ENCODE measurements at regions not wholly inside any gene's neighbourhood (a gene's known extent, or its start where the extent isn't known, plus 50 kb on each side); places are given as distances from the start of the nearest gene placed in this dataset.
A peak's percentile ranks its signal among the peaks of the same experiment; 100 is the strongest.

DNA sequence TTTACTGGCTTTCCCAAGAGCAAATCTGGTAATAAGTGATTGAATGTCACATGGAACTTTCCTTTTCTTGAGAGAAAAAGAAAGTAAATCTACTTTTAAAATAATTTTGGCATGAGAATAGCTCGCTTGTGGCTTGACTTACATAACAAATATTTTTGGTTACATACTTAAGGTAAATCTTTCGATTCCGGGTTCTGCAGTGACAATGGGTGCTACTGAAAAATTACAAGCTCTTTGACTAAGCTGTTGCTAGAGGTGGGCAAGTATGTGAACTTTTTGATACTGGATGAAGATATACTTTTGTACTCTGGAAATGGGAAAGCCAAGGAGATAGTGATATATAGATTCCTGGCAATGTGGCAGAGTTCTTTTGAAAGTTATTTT is 51.9 kb upstream of the OTOL1 start:
- DNase-seq, result no peak

DNA sequence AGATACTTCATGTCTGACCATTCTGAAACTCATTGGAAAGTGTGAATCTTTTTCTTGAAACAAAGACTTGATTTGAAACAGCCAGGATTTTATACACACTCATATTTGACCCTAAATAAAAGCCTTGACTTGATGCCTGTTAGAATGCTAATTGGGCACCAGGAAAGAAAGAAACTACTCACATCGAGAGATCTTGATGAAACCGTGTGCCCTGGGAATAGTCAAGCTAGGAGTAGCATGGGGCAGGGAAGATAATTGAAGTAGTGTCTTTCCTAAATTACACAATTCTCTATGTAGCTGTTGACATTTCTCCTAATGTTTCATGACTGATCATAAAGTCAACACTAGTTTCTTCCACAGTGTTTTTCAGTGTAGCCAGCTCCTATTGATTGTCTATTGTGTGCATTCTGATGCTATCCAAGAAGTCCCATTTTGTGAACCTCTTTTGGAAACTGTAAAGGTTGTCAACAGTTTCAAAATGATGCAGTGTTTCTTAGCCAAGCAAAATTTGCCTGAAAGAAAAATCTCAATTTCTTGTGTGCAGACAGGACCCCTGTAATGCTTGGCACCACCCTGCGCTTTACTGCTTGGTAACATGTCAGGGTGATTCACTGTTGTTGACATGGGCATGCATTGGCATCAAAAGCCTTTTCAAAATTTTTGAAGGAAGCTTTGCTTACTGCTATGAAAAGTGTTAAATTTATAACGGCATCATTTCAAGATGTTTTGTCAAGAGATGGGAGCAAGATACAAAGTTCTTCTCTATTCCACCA is 52.5 kb upstream of the OTOL1 start:
- DNase-seq, result no peak

DNA sequence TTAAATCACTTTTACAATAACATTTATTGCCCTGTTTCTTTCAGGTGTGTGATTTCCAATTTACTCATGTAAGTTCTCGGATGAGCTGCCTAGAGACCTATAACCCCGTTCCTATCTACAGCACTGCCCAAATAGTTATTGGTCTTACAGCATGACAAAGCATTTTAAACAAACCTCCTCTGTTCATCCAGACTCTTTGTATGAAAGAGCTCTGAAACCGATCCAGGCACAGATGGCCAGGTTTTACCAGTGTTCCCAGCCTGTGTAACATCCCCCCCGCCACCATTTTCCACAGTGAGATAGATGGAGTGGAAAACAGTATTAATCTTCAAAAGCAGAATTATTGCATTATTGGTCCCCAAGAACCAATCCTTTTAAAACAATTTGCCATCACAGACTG is 59.0 kb upstream of the SPTSSB start:
- no peak for DNase-seq

DNA sequence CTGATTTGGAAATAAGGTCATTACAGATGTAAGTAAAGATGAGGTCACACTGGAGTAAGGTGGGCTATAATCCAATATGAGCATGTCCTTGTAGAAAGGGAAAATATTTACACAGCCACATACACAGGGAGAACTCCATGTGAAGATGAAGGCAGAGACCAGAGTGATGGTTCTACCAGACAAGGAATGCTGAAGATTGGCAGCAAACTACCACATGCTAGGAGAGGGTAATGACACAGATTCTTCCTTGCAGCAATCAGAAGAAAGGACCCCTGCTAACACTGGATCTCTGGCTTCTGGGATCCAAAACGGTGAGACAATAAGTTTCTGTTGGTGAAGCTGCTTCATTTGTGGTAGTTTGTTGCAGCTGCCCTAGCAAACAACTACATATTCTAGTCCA is 56.0 kb upstream of the SPTSSB start:
- DNase-seq, result no peak

DNA sequence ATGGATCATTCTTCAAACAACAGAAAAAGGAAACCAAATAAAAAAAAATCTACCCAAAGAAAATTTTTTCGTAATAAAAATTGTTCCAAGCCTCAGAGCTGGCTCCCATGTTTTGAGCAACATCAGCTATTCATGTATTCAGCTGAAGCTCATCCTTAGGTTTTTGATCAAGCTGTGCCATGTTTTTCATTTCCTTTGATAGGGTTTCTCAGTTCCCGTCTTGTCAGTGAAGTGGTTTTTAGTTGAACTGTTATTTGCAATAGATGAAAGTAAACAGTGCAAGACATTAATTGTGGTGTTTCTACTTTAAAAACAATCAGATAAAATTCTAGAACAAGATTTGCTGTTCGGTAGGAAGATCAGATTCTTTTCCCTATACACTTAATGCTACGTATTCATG is 55.4 kb upstream of the SPTSSB start:
- no peak for DNase-seq

DNA sequence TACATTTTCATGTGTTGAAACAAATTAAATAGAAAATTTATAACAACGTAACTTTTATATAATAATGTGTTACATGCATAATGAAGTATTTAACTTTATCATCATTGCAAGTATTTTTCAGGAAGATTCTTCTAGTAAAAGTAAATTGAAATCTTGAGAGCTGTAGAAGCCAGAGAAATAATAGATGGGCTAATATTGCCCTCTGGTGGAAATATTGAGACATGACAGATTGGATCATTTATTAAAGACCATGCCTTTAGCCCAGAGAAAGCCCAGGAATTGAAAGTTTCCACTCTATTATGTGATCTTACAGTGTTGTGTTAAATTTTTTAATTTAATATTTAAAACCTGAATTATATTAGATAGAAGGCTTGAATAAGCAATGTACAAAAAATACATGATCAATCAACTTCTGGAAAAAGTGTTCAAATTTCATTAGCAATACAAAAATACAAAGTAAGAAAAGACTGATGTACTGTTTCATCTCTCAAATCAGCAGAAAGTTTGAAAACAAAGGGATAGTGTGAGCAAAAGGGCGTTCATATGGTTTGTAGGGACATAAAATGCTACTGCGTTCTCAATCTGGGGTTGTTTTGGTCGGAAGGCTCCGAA is 52.7 kb upstream of the SPTSSB start:
- DNase-seq, result peak; percentile 60

DNA sequence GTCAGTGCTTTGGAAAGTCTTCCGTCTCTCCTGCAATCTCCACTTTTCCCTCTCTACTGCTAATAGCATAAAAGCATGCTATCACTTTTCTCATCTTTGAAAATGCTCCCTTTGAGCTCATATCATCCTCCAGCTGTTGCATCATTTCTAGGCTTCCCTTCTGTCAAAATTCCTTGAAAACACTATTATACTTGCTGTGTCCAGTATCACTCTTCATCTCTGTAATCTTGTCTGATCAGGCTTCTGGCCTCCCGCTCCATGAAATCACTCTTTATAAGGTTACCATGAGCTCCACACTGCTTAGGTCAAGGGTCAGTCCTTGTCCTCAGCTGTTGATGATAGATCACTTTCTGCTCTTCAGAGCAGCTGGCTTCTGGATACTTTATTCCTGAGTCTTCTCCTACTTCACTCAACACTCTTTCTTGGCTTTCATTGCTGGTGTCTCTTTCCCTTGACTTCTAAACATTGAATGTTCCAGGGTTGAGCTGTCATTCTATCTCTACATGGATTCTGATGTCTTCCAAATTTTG is 50.9 kb upstream of the SPTSSB start:
- no peak for DNase-seq
